Caki2 (cell line): ENCODE measurements at regions not wholly inside any gene's neighbourhood (a gene's known extent, or its start where the extent isn't known, plus 50 kb on each side); places are given as distances from the start of the nearest gene placed in this dataset.
"Not testable (repeated sequence)": the region's sequence is repeated elsewhere in the genome, so short reads cannot be mapped to it uniquely, and the experiment has no call there.

Experiments used
- DNase-seq: peaks from one replicate; pipeline ENCODE4 v3.0.0-alpha.2; 2015; ENCODE audit warnings: low read depth
- in situ Hi-C: cut with HindIII; loops from 2 replicates; pipeline ENCODE4 v1.10.0; 2016; ENCODE audit warnings: low sequenced_read_pairs, low pct_unique_long_range_greater_than_20kb, mixed read lengths

- DNase-seq, in situ Hi-C loops: not testable (repeated sequence)
Measured at GRCh38 chr3:197459571-197459970, 96.2 kb downstream of the BDH1 start.

- DNase-seq, result no peak
- in situ Hi-C loops, result no loop called here
Measured at GRCh38 chr3:197458906-197459470, 96.8 kb downstream of the BDH1 start.

GRCh38 chr3:197458179-197458707 is 97.5 kb downstream of the BDH1 start:
- in situ Hi-C loops, result no loop called here
- no peak for DNase-seq

GRCh38 chr3:197456261-197457091 is 99.3 kb downstream of the BDH1 start:
- in situ Hi-C loops, result no loop called here
- peak; percentile 76 for DNase-seq

GRCh38 chr3:197454841-197455240 is 100.9 kb downstream of the BDH1 start:
- in situ Hi-C loops, DNase-seq: not testable (repeated sequence)

- DNase-seq, result peak; percentile 46
- in situ Hi-C loops, result no loop called here
Measured at GRCh38 chr3:197454014-197454413, 101.8 kb downstream of the BDH1 start.

GRCh38 chr3:197450810-197451209 is 105.0 kb downstream of the BDH1 start:
- in situ Hi-C loops, result no loop called here
- no peak for DNase-seq

- no peak for DNase-seq
- in situ Hi-C loops, result no loop called here
Measured at GRCh38 chr3:197450308-197450707, 105.5 kb downstream of the BDH1 start.

- DNase-seq, in situ Hi-C loops: not testable (repeated sequence)
Measured at GRCh38 chr3:197449181-197449580, 106.6 kb downstream of the BDH1 start.

GRCh38 chr3:197447781-197448180 is 108.0 kb downstream of the BDH1 start:
- in situ Hi-C loops, DNase-seq: not testable (repeated sequence)

GRCh38 chr3:197447057-197447456 is 108.7 kb downstream of the BDH1 start:
- in situ Hi-C loops, result no loop called here
- DNase-seq, result no peak

GRCh38 chr3:197446700-197447056 is 109.1 kb downstream of the BDH1 start:
- no peak for DNase-seq
- in situ Hi-C loops, result no loop called here

- DNase-seq, result no peak
- in situ Hi-C loops, result no loop called here
Measured at GRCh38 chr3:197445896-197446699, 109.7 kb downstream of the BDH1 start.

GRCh38 chr3:197444793-197445379 is 110.9 kb downstream of the BDH1 start:
- DNase-seq, result no peak
- in situ Hi-C loops, result no loop called here

- DNase-seq, result no peak
- in situ Hi-C loops, result no loop called here
Measured at GRCh38 chr3:197443506-197443905, 112.3 kb downstream of the BDH1 start.

- no peak for DNase-seq
- in situ Hi-C loops, result no loop called here
Measured at GRCh38 chr3:197440717-197441303, 115.0 kb downstream of the BDH1 start.

- in situ Hi-C loops, result no loop called here
- DNase-seq, result no peak
Measured at GRCh38 chr3:197438906-197439305, 116.9 kb downstream of the BDH1 start.

- DNase-seq, result no peak
- in situ Hi-C loops, result no loop called here
Measured at GRCh38 chr3:197435426-197435825, 120.3 kb downstream of the BDH1 start.
